ENCODE measurements at regions not wholly inside any gene's neighbourhood (a gene's known extent, or its start where the extent isn't known, plus 50 kb on each side); places are given as distances from the start of the nearest gene placed in this dataset.

DNA sequence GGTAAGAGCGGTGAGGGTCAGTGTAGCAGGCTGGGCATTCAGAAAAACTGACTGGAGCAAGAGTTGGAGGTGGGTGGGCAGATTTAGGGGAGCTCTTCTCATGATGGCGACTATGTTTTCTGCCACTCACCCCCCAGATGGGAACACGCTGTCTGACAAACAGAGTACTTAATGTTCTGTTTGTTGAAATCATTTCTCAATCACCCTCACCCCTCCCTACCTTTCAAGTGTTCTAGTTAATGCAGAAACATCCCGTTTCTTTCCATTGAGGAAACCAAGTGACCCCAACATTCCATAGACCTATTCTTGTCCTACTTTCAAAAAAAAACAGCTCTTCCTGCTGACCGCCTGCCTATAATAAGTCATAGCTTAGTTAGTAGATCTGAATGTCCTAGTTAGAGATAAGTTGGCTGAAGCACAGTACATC lies 132.5 kb upstream of the NEDD9 start (continued):
- TF ChIP-seq ZNF792 (CRISPR knock-in tag; IDR thresholded peaks at IDR 0.05) (peak; percentile 72), GATAD2A (CRISPR knock-in tag; IDR thresholded peaks at IDR 0.05) (peak; percentile 50), SRF (IDR thresholded peaks at IDR 0.05; ENCODE audit: low read depth, low read length) (no peak), SOX5 (CRISPR knock-in tag; IDR thresholded peaks at IDR 0.05; ENCODE audit: borderline replicate concordance) (peak; percentile 44; the same call in 1 of the 2 replicates), SMAD1 (CRISPR knock-in tag; IDR thresholded peaks at IDR 0.05; ENCODE audit: borderline replicate concordance, low read depth) (no peak), ATAD3A (CRISPR knock-in tag; IDR thresholded peaks at IDR 0.05) (no peak), ZBTB38 (CRISPR knock-in tag; IDR thresholded peaks at IDR 0.05) (peak; percentile 58; the same call in 1 of the 2 replicates), POLR2AphosphoS2 (IDR thresholded peaks at IDR 0.05; ENCODE audit: low read depth, low read length) (no peak)
- TF ChIP-seq, protein P1, sequence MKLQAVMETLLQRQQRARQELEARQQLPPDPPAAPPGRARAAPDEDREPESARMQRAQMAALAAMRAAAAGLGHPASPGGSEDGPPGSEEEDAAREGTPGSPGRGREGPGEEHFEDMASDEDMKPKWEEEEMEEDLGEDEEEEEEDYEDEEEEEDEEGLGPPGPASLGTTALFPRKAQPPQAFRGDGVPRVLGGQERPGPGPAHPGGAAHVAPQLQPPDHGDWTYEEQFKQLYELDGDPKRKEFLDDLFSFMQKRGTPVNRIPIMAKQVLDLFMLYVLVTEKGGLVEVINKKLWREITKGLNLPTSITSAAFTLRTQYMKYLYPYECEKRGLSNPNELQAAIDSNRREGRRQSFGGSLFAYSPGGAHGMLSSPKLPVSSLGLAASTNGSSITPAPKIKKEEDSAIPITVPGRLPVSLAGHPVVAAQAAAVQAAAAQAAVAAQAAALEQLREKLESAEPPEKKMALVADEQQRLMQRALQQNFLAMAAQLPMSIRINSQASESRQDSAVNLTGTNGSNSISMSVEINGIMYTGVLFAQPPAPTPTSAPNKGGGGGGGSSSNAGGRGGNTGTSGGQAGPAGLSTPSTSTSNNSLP (IDR thresholded peaks at IDR 0.05; ENCODE audit: low read depth, low read length): no peak
- TF ChIP-seq, protein P2, sequence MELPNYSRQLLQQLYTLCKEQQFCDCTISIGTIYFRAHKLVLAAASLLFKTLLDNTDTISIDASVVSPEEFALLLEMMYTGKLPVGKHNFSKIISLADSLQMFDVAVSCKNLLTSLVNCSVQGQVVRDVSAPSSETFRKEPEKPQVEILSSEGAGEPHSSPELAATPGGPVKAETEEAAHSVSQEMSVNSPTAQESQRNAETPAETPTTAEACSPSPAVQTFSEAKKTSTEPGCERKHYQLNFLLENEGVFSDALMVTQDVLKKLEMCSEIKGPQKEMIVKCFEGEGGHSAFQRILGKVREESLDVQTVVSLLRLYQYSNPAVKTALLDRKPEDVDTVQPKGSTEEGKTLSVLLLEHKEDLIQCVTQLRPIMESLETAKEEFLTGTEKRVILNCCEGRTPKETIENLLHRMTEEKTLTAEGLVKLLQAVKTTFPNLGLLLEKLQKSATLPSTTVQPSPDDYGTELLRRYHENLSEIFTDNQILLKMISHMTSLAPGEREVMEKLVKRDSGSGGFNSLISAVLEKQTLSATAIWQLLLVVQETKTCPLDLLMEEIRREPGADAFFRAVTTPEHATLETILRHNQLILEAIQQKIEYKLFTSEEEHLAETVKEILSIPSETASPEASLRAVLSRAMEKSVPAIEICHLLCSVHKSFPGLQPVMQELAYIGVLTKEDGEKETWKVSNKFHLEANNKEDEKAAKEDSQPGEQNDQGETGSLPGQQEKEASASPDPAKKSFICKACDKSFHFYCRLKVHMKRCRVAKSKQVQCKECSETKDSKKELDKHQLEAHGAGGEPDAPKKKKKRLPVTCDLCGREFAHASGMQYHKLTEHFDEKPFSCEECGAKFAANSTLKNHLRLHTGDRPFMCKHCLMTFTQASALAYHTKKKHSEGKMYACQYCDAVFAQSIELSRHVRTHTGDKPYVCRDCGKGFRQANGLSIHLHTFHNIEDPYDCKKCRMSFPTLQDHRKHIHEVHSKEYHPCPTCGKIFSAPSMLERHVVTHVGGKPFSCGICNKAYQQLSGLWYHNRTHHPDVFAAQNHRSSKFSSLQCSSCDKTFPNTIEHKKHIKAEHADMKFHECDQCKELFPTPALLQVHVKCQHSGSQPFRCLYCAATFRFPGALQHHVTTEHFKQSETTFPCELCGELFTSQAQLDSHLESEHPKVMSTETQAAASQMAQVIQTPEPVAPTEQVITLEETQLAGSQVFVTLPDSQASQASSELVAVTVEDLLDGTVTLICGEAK (IDR thresholded peaks at IDR 0.05): no peak
- TF ChIP-seq, protein P2 (CRISPR knock-in tag; IDR thresholded peaks at IDR 0.05): no peak
- TF ChIP-seq, protein P3, sequence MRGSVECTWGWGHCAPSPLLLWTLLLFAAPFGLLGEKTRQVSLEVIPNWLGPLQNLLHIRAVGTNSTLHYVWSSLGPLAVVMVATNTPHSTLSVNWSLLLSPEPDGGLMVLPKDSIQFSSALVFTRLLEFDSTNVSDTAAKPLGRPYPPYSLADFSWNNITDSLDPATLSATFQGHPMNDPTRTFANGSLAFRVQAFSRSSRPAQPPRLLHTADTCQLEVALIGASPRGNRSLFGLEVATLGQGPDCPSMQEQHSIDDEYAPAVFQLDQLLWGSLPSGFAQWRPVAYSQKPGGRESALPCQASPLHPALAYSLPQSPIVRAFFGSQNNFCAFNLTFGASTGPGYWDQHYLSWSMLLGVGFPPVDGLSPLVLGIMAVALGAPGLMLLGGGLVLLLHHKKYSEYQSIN (CRISPR knock-in tag; IDR thresholded peaks at IDR 0.05; ENCODE audit: borderline replicate concordance): no peak
- TF ChIP-seq, protein P4, sequence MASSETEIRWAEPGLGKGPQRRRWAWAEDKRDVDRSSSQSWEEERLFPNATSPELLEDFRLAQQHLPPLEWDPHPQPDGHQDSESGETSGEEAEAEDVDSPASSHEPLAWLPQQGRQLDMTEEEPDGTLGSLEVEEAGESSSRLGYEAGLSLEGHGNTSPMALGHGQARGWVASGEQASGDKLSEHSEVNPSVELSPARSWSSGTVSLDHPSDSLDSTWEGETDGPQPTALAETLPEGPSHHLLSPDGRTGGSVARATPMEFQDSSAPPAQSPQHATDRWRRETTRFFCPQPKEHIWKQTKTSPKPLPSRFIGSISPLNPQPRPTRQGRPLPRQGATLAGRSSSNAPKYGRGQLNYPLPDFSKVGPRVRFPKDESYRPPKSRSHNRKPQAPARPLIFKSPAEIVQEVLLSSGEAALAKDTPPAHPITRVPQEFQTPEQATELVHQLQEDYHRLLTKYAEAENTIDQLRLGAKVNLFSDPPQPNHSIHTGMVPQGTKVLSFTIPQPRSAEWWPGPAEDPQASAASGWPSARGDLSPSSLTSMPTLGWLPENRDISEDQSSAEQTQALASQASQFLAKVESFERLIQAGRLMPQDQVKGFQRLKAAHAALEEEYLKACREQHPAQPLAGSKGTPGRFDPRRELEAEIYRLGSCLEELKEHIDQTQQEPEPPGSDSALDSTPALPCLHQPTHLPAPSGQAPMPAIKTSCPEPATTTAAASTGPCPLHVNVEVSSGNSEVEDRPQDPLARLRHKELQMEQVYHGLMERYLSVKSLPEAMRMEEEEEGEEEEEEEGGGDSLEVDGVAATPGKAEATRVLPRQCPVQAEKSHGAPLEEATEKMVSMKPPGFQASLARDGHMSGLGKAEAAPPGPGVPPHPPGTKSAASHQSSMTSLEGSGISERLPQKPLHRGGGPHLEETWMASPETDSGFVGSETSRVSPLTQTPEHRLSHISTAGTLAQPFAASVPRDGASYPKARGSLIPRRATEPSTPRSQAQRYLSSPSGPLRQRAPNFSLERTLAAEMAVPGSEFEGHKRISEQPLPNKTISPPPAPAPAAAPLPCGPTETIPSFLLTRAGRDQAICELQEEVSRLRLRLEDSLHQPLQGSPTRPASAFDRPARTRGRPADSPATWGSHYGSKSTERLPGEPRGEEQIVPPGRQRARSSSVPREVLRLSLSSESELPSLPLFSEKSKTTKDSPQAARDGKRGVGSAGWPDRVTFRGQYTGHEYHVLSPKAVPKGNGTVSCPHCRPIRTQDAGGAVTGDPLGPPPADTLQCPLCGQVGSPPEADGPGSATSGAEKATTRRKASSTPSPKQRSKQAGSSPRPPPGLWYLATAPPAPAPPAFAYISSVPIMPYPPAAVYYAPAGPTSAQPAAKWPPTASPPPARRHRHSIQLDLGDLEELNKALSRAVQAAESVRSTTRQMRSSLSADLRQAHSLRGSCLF (CRISPR knock-in tag; IDR thresholded peaks at IDR 0.05; ENCODE audit: borderline replicate concordance): no peak

Measured in HepG2 (cell line).